ENCODE measurements at regions not wholly inside any gene's neighbourhood (a gene's known extent, or its start where the extent isn't known, plus 50 kb on each side); places are given as distances from the start of the nearest gene placed in this dataset.

DNA sequence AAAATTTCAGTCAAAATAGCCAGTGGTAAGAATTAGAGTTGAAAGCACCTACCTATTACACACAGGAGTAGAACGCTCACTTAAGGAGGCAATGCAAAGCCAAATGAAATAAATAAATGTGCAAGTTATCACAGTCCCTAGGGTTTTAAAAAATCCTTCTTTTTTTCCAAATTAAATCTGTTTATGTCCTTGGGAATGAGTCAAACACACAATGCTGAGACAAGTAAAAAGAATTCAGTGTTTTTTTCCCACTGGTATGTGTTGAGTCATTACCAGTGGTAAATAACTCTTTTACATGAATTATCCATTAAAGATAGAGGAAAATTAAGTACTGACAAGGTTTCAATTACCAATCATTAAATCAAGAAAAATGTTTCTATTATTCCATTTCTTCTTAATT is 438.6 kb downstream of the TNS3 start:
- Histone ChIP-seq H3K9me3 (no peaks in the 10 kb centered on the region), H3K27me3 (no peaks in the 10 kb centered on the region), H3K27ac (no peak overlapping the region), H3K36me3 (no peaks in the 10 kb centered on the region), H3K4me3 (replicated peaks in 1 of 3) (no peak overlapping the region), H3K4me1 (no peaks in the 10 kb centered on the region)
- TF ChIP-seq, protein P1, sequence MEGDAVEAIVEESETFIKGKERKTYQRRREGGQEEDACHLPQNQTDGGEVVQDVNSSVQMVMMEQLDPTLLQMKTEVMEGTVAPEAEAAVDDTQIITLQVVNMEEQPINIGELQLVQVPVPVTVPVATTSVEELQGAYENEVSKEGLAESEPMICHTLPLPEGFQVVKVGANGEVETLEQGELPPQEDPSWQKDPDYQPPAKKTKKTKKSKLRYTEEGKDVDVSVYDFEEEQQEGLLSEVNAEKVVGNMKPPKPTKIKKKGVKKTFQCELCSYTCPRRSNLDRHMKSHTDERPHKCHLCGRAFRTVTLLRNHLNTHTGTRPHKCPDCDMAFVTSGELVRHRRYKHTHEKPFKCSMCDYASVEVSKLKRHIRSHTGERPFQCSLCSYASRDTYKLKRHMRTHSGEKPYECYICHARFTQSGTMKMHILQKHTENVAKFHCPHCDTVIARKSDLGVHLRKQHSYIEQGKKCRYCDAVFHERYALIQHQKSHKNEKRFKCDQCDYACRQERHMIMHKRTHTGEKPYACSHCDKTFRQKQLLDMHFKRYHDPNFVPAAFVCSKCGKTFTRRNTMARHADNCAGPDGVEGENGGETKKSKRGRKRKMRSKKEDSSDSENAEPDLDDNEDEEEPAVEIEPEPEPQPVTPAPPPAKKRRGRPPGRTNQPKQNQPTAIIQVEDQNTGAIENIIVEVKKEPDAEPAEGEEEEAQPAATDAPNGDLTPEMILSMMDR (IDR thresholded peaks at IDR 0.05) = no peak
- no peak for TF ChIP-seq POLR2A (IDR thresholded peaks at IDR 0.05)
- WGBS, 2 donors = 81% methylated on average over 1 of the region's 1 CpG
- no peak for DNase-seq
- intact Hi-C loops (cut with DNase I) = no loop called here

DNA sequence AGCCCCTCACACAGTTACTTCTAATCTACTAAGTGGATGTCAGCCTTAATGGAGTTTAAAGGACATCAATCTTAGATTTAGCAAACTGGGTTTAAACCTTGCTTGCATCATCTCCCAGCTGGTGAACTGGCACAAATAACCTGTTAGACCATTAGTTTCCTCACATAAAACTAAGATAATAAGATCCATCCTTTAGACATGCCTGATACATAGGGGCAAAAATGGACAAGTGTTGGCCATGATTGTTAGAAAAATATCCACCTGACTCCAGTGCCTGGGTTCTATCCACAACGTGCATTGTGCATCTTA is 439.1 kb downstream of the TNS3 start:
- no peaks in the 10 kb centered on the region for H3K36me3 ChIP-seq
- 85 to 87% methylated on average over 1 of the region's 1 CpG for WGBS, 2 donors
- H3K4me1 ChIP-seq = no peaks in the 10 kb centered on the region
- no peaks in the 10 kb centered on the region for H3K27me3 ChIP-seq
- no peak overlapping the region for H3K4me3 ChIP-seq (replicated peaks in 1 of 3)
- no peak overlapping the region for H3K27ac ChIP-seq
- DNase-seq = no peak
- H3K9me3 ChIP-seq = no peaks in the 10 kb centered on the region
- intact Hi-C loops (cut with DNase I) = no loop called here
- TF ChIP-seq, protein P1 (IDR thresholded peaks at IDR 0.05) = no peak
- no peak for TF ChIP-seq POLR2A (IDR thresholded peaks at IDR 0.05)

DNA sequence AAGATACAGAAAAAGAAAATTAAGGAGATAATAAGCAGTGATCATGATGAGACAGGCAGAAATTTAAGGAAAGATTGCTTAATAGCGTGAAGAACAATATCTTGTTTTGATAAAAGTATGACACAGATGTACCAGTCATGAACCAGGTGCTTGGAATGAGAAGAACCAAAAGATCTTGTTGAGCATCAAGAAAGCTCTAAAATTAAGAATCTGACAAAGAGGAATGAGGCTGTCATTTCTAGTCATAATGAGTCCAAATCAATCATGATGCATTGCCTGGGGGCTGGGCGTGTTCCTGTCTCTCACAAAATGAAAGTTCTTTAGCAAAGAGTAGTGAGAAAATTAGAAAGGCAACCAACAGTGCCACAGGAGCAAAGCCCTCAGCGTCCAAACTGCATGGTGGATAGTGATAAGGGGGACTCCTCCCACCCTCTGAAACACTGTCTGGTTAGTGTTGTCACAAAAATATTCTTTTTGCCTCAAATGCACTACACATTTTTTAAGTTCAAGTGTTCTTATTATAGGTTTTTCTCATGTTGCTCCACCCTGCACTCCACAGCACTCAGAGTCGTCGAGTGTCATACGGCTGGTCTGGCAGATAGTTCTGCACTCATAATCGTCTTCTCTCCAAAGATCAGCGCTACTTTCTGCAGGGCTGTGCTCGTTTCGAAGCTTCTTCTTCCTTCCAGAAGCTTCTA is 439.6 kb downstream of the TNS3 start:
- H3K4me3 ChIP-seq (replicated peaks in 1 of 3) = no peak overlapping the region
- 63 to 67% methylated on average over 10 of the region's 10 CpGs for WGBS, 2 donors
- no peaks in the 10 kb centered on the region for H3K27me3 ChIP-seq
- intact Hi-C loops (cut with DNase I) = no loop called here
- H3K36me3 ChIP-seq = no peaks in the 10 kb centered on the region
- no peaks in the 10 kb centered on the region for H3K4me1 ChIP-seq
- TF ChIP-seq, protein P1 (IDR thresholded peaks at IDR 0.05) = no peak
- no peak for DNase-seq
- H3K9me3 ChIP-seq = no peaks in the 10 kb centered on the region
- H3K27ac ChIP-seq = no peak overlapping the region

DNA sequence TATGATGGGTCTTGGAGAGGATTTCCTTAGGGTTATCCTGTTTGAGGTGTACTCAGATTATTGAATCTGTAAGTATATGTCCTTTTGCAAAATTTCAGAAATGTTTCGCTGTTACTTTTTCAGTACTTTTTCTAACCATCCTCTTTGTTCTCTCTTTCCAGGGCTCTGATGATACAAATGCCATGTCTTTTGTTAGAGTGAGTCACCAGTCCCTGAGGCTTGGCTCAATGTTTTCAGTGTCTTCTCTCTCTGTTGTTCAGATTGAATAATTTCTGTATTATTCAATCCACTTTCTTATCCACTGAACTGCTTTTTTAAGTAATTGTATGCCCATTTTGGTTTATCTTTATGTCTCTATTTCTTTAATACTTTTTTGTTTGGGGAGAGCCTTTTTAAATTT is 449.4 kb downstream of the TNS3 start:
- Histone ChIP-seq H3K4me3 (replicated peaks in 1 of 3) (no peak overlapping the region), H3K9me3 (no peaks in the 10 kb centered on the region), H3K27ac (no peak overlapping the region), H3K27me3 (no peaks in the 10 kb centered on the region), H3K36me3 (no peaks in the 10 kb centered on the region), H3K4me1 (no peaks in the 10 kb centered on the region)
- WGBS, 2 donors = 95 to 100% methylated on average over 1 of the region's 1 CpG
- TF ChIP-seq, protein P1 (IDR thresholded peaks at IDR 0.05) = no peak
- no peak for TF ChIP-seq POLR2A (IDR thresholded peaks at IDR 0.05)
- intact Hi-C loops (cut with DNase I) = no loop called here
- DNase-seq = no peak

DNA sequence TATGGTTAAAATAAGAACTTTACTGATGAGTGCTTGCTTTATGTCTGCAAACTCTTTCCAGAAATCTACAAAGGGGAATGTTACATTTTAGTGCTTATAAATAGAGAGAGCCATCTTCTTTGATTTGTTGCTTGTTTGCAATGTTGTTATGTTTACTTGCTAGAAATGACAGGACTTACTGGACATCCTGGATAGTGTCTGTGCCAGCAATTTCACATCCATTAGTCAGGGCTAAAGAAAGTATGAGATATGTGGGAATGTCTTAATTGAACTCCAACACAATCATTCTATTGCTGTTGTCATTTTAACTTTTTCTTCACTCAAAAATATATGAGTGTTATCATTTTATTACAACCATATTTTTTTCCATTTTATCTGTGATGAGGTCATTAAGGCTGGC is 453.2 kb downstream of the TNS3 start:
- H3K27me3 ChIP-seq = no peaks in the 10 kb centered on the region
- H3K36me3 ChIP-seq = no peaks in the 10 kb centered on the region
- H3K4me1 ChIP-seq = no peaks in the 10 kb centered on the region
- H3K4me3 ChIP-seq (replicated peaks in 1 of 3) = no peak overlapping the region
- DNase-seq = no peak
- TF ChIP-seq, protein P1 (IDR thresholded peaks at IDR 0.05) = no peak
- no peak for TF ChIP-seq POLR2A (IDR thresholded peaks at IDR 0.05)
- intact Hi-C loops (cut with DNase I) = no loop called here
- no peak overlapping the region for H3K27ac ChIP-seq
- H3K9me3 ChIP-seq = no peaks in the 10 kb centered on the region

Measured in thyroid gland (tissue), 4 donors.